Endodermal cell (in vitro differentiated cells): ENCODE measurements at regions not wholly inside any gene's neighbourhood (a gene's known extent, or its start where the extent isn't known, plus 50 kb on each side); places are given as distances from the start of the nearest gene placed in this dataset.

Experiments used
- DNase-seq: peaks from one replicate; pipeline ENCODE4 v3.0.0-alpha.2; 2017
- H3K27ac ChIP-seq: 2 replicates; pipeline ENCODE4 v1.5.1; 2013; ENCODE audit warnings: mild to moderate bottlenecking, low read depth, low read length, moderate library complexity
- H3K27me3 ChIP-seq: 2 replicates; pipeline ENCODE4 v1.6.1; 2013; ENCODE audit warnings: mild to moderate bottlenecking, low read length, moderate library complexity; ENCODE audit not compliant: insufficient read depth, control insufficient read depth, poor library complexity, severe bottlenecking
- H3K36me3 ChIP-seq: 2 replicates; pipeline ENCODE4 v1.7.0; 2013; ENCODE audit warnings: mild to moderate bottlenecking, low read length, moderate library complexity; ENCODE audit not compliant: control insufficient read depth, insufficient read depth
- H3K4me1 ChIP-seq: one replicate; pipeline ENCODE4 v1.7.0; 2013; ENCODE audit warnings: low read length; ENCODE audit not compliant: control insufficient read depth, insufficient read depth
- H3K4me3 ChIP-seq: 2 replicates; pipeline ENCODE4 v1.5.1; 2013; ENCODE audit warnings: mild to moderate bottlenecking, low read length, moderate library complexity
- H3K9ac ChIP-seq: 2 replicates; pipeline ENCODE4 v1.6.1; 2013; ENCODE audit warnings: mild to moderate bottlenecking, low read length, moderate library complexity; ENCODE audit not compliant: poor library complexity, severe bottlenecking; ENCODE audit errors: extremely low read depth
- H3K9me3 ChIP-seq: 2 replicates; pipeline ENCODE4 v1.6.1; 2013; ENCODE audit warnings: mild to moderate bottlenecking, low read length, moderate library complexity; ENCODE audit not compliant: control insufficient read depth
- H3K27ac Mint-ChIP-seq: 2 replicates; pipeline ENCODE4 v1.8.0; 2020; ENCODE audit warnings: mixed read lengths
- H3K27me3 Mint-ChIP-seq: 2 replicates; pipeline ENCODE4 v1.8.0; 2021; ENCODE audit warnings: mild to moderate bottlenecking, mixed read lengths; ENCODE audit not compliant: insufficient read depth
- H3K36me3 Mint-ChIP-seq: 2 replicates; pipeline ENCODE4 v1.8.0; 2020; ENCODE audit warnings: low read depth, mixed read lengths
- H3K4me1 Mint-ChIP-seq: 2 replicates; pipeline ENCODE4 v1.8.0; 2020; ENCODE audit warnings: mixed read lengths
- H3K4me3 Mint-ChIP-seq: 2 replicates; pipeline ENCODE4 v1.8.0; 2020; ENCODE audit warnings: mild to moderate bottlenecking, moderate library complexity, mixed read lengths
- H3K9me3 Mint-ChIP-seq: 2 replicates; pipeline ENCODE4 v1.8.0; 2020; ENCODE audit warnings: mild to moderate bottlenecking, mixed read lengths
- CTCF ChIP-seq: fragments of 200-600 bp; sonication (generic); conservative IDR thresholded peaks from 2 replicates; pipeline ENCODE4 v1.5.0; 2021; ENCODE audit warnings: antibody characterized with exemption, mild to moderate bottlenecking
- WGBS, 2 experiments: methylation state at CpG; one replicate each; pipeline versions ENCODE4 v1.1.5 to v1.1.7; 2013; ENCODE audit warnings: missing lambda C conversion rate in 2 of 2, mixed read lengths in 1 of 2; ENCODE audit not compliant: insufficient coverage in 1 of 2, insufficient read length in 1 of 2; 5-methylcytosine and 5-hydroxymethylcytosine counted together

GRCh38 chr14:65160091-65160490, 57.8 kb upstream of the MAX start:
- H3K4me1 Mint-ChIP-seq, result peaks cover 7% of the 10 kb centered on the region
- no peaks in the 10 kb centered on the region for H3K36me3 ChIP-seq
- H3K36me3 Mint-ChIP-seq, result no peaks in the 10 kb centered on the region
- no peak overlapping the region for H3K27ac ChIP-seq
- no peak overlapping the region for H3K27ac Mint-ChIP-seq
- no peak overlapping the region for H3K4me3 ChIP-seq
- no peak for TF ChIP-seq CTCF
- no peak for DNase-seq
- H3K27me3 Mint-ChIP-seq, result peaks cover 2% of the 10 kb centered on the region
- H3K9me3 ChIP-seq, result no peaks in the 10 kb centered on the region
- no peaks in the 10 kb centered on the region for H3K9me3 Mint-ChIP-seq
- H3K9ac ChIP-seq, result no peak overlapping the region
- H3K4me1 ChIP-seq, result no peaks in the 10 kb centered on the region
- WGBS, 2 experiments, result 83 to 91% methylated on average over 1 to 2 of the region's 2 CpGs
- no peaks in the 10 kb centered on the region for H3K27me3 ChIP-seq
- H3K4me3 Mint-ChIP-seq, result no peak overlapping the region

GRCh38 chr14:65162031-65162430, 59.7 kb upstream of the MAX start:
- Histone ChIP-seq H3K4me1 (peaks cover 4% of the 10 kb centered on the region), H3K9me3 (no peaks in the 10 kb centered on the region), H3K9ac (no peak overlapping the region), H3K4me3 (no peak overlapping the region), H3K36me3 (no peaks in the 10 kb centered on the region), H3K27me3 (no peaks in the 10 kb centered on the region), H3K27ac (no peak overlapping the region)
- DNase-seq, result no peak
- H3K9me3 Mint-ChIP-seq, result no peaks in the 10 kb centered on the region
- H3K36me3 Mint-ChIP-seq, result no peaks in the 10 kb centered on the region
- H3K27me3 Mint-ChIP-seq, result peaks cover 7% of the 10 kb centered on the region
- H3K27ac Mint-ChIP-seq, result no peak overlapping the region
- TF ChIP-seq CTCF, result no peak
- H3K4me3 Mint-ChIP-seq, result no peak overlapping the region
- 95% methylated on average over 1 of the region's 1 CpG; no CpG with 5 or more reads in 1 of the 2 experiments for WGBS, 2 experiments
- H3K4me1 Mint-ChIP-seq, result no peaks in the 10 kb centered on the region

GRCh38 chr14:65164068-65164824, 61.9 kb upstream of the MAX start:
- TF ChIP-seq CTCF, result peak; percentile 93
- Mint-ChIP-seq H3K27me3 (peaks cover 7% of the 10 kb centered on the region), H3K4me3 (no peak overlapping the region), H3K9me3 (no peaks in the 10 kb centered on the region), H3K27ac (no peak overlapping the region), H3K36me3 (no peaks in the 10 kb centered on the region), H3K4me1 (no peaks in the 10 kb centered on the region)
- DNase-seq, result no peak
- H3K4me1 ChIP-seq, result peaks cover 4% of the 10 kb centered on the region
- 54 to 59% methylated on average over 4 to 6 of the region's 6 CpGs for WGBS, 2 experiments
- H3K27ac ChIP-seq, result no peak overlapping the region
- H3K36me3 ChIP-seq, result no peaks in the 10 kb centered on the region
- no peak overlapping the region for H3K4me3 ChIP-seq
- H3K9ac ChIP-seq, result no peak overlapping the region
- H3K9me3 ChIP-seq, result no peaks in the 10 kb centered on the region
- H3K27me3 ChIP-seq, result no peaks in the 10 kb centered on the region
